A549 (cell line): ENCODE measurements at regions not wholly inside any gene's neighbourhood (a gene's known extent, or its start where the extent isn't known, plus 50 kb on each side); places are given as distances from the start of the nearest gene placed in this dataset.

Experiments used
- CEBPB ChIP-seq, 2 experiments: fragments of >200 bp in 1 of 2; sonication (Bioruptor Twin) in 1 of 2; formaldehyde crosslinking in 1 of 2; IDR thresholded peaks; 2 replicates each; pipeline ENCODE4 v1.6.1; 2012 to 2016
- EP300 ChIP-seq, 2 experiments: fragments of >200 bp; sonication (Bioruptor Twin); formaldehyde crosslinking; IDR thresholded peaks; 2 replicates in 1 of 2; 3 replicates in 1 of 2; pipeline ENCODE4 v1.6.1; 2016 to 2017
- FOSB ChIP-seq: fragments of 250-450 bp; sonication (Bioruptor Pico); IDR thresholded peaks from 2 replicates; pipeline ENCODE4 v1.5.0; 2020; ENCODE audit warnings: mild to moderate bottlenecking, moderate library complexity
- KDM1A ChIP-seq: fragments of 200-600 bp; sonication (generic); IDR thresholded peaks from 2 replicates; pipeline ENCODE4 v1.6.1; 2016; ENCODE audit warnings: low read depth, mild to moderate bottlenecking
- KDM5A ChIP-seq: fragments of 200-600 bp; sonication (generic); IDR thresholded peaks from 2 replicates; pipeline ENCODE4 v1.6.1; 2016; ENCODE audit warnings: antibody characterized with exemption, mild to moderate bottlenecking
- POLR2A ChIP-seq: IDR thresholded peaks from 2 replicates; pipeline ENCODE4 v1.6.1; 2012; ENCODE audit warnings: mild to moderate bottlenecking, low read length
- POLR2AphosphoS2 ChIP-seq: conservative IDR thresholded peaks from 2 replicates; pipeline ENCODE4 v1.6.1; 2012; ENCODE audit warnings: low read length, improper control_type of control experiment, inconsistent platforms
- RAD21 ChIP-seq, 2 experiments: fragments of >200 bp in 1 of 2; sonication (Bioruptor Twin) in 1 of 2; formaldehyde crosslinking in 1 of 2; IDR thresholded peaks in 1 of 2; conservative IDR thresholded peaks in 1 of 2; 2 replicates in 1 of 2; 3 replicates in 1 of 2; pipeline ENCODE4 v1.6.1; 2012 to 2018; ENCODE audit warnings: inconsistent platforms in 1 of 2
- RFX5 ChIP-seq: fragments of 450-650 bp; IDR thresholded peaks from 2 replicates; pipeline ENCODE4 v1.7.1; 2014; ENCODE audit warnings: antibody characterized with exemption, mild to moderate bottlenecking, moderate library complexity
- SMC3 ChIP-seq: fragments of >200 bp; sonication (Bioruptor Twin); formaldehyde crosslinking; IDR thresholded peaks from 3 replicates; pipeline ENCODE4 v1.6.1; 2018; ENCODE audit warnings: inconsistent platforms
- TF ChIP-seq, protein P1 (sequence below): fragments of 150-350 bp; IDR thresholded peaks from 2 replicates; pipeline ENCODE4 v1.6.1; 2014; ENCODE audit warnings: low read depth, mild to moderate bottlenecking, low read length
- TF ChIP-seq, protein P2 (sequence below): fragments of >200 bp; sonication (Bioruptor Twin); formaldehyde crosslinking; IDR thresholded peaks from 3 replicates; pipeline ENCODE4 v1.5.1; 2016

DNA sequence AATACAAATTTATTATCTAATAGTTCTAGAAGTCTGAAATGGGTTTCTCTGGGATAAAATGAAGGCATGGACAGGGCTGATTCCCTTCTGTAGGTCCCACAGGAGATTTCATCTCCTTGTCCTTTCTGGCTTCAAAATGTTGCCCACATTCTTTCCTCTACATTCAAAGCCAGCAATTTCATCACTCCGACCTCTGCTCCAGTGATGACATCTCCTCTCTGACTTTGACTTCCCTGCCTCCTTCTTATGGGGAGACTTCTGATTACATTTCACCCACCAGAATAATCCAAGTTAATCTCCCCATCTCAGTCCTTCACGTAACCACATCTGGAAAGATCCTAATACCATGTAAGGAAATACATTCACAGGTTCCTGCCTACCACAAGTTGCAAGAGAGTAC, 358.0 kb upstream of the C1orf87 start:
- no peak for TF ChIP-seq POLR2AphosphoS2
- no peak for TF ChIP-seq POLR2A
- TF ChIP-seq RAD21 (conservative IDR thresholded peaks at IDR 0.05 in 1 of 2, IDR thresholded peaks at IDR 0.05 in 1 of 2): no peak
- TF ChIP-seq, protein P1, sequence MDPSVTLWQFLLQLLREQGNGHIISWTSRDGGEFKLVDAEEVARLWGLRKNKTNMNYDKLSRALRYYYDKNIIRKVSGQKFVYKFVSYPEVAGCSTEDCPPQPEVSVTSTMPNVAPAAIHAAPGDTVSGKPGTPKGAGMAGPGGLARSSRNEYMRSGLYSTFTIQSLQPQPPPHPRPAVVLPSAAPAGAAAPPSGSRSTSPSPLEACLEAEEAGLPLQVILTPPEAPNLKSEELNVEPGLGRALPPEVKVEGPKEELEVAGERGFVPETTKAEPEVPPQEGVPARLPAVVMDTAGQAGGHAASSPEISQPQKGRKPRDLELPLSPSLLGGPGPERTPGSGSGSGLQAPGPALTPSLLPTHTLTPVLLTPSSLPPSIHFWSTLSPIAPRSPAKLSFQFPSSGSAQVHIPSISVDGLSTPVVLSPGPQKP: no peak
- TF ChIP-seq SMC3: no peak
- TF ChIP-seq, protein P2, sequence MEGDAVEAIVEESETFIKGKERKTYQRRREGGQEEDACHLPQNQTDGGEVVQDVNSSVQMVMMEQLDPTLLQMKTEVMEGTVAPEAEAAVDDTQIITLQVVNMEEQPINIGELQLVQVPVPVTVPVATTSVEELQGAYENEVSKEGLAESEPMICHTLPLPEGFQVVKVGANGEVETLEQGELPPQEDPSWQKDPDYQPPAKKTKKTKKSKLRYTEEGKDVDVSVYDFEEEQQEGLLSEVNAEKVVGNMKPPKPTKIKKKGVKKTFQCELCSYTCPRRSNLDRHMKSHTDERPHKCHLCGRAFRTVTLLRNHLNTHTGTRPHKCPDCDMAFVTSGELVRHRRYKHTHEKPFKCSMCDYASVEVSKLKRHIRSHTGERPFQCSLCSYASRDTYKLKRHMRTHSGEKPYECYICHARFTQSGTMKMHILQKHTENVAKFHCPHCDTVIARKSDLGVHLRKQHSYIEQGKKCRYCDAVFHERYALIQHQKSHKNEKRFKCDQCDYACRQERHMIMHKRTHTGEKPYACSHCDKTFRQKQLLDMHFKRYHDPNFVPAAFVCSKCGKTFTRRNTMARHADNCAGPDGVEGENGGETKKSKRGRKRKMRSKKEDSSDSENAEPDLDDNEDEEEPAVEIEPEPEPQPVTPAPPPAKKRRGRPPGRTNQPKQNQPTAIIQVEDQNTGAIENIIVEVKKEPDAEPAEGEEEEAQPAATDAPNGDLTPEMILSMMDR: no peak
- TF ChIP-seq EP300 (IDR thresholded peaks at IDR 0.05): no peak
- no peak for TF ChIP-seq CEBPB (IDR thresholded peaks at IDR 0.05)
- TF ChIP-seq RFX5: no peak
- TF ChIP-seq FOSB (CRISPR knock-in tag): no peak
- TF ChIP-seq KDM1A: no peak
- TF ChIP-seq KDM5A: no peak
